ENCODE measurements at regions not wholly inside any gene's neighbourhood (a gene's known extent, or its start where the extent isn't known, plus 50 kb on each side); places are given as distances from the start of the nearest gene placed in this dataset.

DNA sequence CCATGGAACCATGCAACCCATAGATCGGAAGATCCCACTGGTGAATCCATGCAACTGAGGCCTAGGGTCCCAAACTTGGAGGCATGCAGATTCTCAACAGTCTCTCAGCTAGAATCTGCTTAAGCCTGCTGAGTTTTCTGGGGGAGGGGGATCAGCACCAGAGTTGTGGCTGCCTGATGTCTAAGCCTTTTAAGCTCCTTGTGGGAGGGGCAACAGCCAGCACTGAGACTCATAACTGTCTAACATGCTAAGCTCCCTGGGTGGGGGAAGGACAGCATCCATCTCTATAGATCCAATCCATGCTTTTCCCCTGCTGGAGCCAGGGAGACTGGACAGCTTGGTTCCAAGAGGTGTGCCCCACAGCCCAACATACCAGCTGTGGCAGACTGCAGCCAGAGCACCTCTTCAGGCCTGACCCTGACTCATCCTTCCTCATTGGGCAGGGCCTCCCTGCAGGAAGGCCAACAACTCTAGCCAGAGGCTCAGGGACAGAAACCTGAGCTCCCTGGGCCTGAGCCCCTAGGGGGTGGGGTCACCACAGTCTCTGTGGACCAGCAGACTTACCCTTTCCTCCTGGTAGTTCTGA is 300.1 kb upstream of the SLC7A11 start:
- Histone ChIP-seq H3K79me2 (no peaks in the 10 kb centered on the region), H3K27me3 (ENCODE audit: control insufficient read depth, insufficient read depth, low read length) (no peaks in the 10 kb centered on the region), H3K9me3 (ENCODE audit: control insufficient read depth, low read length) (no peaks in the 10 kb centered on the region), H3K9ac (no peak overlapping the region), H3K4me1 (no peaks in the 10 kb centered on the region), H3K36me3 (ENCODE audit: control insufficient read depth, insufficient read depth, low read length) (no peaks in the 10 kb centered on the region), H3K4me3 (ENCODE audit: low read depth, low read length) (no peak overlapping the region), H2AFZ (no peak overlapping the region), H3K4me2 (ENCODE audit: low read length) (no peak overlapping the region), H3K27ac (no peak overlapping the region)
- TF ChIP-seq, protein P1, sequence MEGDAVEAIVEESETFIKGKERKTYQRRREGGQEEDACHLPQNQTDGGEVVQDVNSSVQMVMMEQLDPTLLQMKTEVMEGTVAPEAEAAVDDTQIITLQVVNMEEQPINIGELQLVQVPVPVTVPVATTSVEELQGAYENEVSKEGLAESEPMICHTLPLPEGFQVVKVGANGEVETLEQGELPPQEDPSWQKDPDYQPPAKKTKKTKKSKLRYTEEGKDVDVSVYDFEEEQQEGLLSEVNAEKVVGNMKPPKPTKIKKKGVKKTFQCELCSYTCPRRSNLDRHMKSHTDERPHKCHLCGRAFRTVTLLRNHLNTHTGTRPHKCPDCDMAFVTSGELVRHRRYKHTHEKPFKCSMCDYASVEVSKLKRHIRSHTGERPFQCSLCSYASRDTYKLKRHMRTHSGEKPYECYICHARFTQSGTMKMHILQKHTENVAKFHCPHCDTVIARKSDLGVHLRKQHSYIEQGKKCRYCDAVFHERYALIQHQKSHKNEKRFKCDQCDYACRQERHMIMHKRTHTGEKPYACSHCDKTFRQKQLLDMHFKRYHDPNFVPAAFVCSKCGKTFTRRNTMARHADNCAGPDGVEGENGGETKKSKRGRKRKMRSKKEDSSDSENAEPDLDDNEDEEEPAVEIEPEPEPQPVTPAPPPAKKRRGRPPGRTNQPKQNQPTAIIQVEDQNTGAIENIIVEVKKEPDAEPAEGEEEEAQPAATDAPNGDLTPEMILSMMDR (IDR thresholded peaks at IDR 0.05) = no peak

DNA sequence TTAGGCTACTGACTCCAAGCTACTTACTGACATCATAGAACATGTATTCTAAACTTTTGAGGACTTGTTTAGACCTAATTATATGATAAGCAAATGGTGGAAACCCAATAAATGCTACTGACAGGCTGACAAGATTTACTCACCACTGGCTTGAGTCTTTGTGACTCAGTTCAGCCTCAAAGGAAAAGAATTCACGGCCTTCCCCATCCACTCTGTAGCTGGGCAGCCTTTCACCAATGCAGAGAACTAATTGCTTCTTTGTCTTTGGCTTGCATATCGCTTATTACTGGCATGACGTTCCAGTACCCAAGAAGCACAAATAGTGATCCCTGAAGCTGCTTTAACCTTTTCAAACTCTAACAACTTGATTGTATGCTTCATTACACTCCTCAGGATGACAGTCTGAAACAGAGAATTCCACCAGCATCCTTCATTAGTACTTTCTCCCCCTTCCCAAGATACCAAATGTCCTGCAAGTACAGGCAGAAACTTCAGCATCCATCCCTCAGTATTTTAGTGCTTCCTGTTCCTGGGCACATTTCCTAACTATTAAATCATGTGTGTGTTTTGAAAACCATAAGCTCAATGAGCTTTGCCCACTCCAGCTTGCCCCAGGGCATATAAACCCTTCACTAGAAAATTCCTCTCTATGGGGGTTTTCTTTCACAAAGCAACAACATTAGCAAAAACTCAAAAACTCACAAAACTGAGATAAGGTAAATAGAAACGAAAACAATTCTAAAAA is 298.1 kb upstream of the SLC7A11 start:
- Histone ChIP-seq H3K27ac (no peak overlapping the region), H2AFZ (no peak overlapping the region), H3K4me3 (ENCODE audit: low read depth, low read length) (no peak overlapping the region), H3K36me3 (ENCODE audit: control insufficient read depth, insufficient read depth, low read length) (no peaks in the 10 kb centered on the region), H3K9me3 (ENCODE audit: control insufficient read depth, low read length) (no peaks in the 10 kb centered on the region), H3K79me2 (no peaks in the 10 kb centered on the region), H3K4me2 (ENCODE audit: low read length) (no peak overlapping the region), H3K9ac (no peak overlapping the region), H3K27me3 (ENCODE audit: control insufficient read depth, insufficient read depth, low read length) (no peaks in the 10 kb centered on the region), H3K4me1 (no peaks in the 10 kb centered on the region)
- TF ChIP-seq, protein P1 (IDR thresholded peaks at IDR 0.05) = no peak

DNA sequence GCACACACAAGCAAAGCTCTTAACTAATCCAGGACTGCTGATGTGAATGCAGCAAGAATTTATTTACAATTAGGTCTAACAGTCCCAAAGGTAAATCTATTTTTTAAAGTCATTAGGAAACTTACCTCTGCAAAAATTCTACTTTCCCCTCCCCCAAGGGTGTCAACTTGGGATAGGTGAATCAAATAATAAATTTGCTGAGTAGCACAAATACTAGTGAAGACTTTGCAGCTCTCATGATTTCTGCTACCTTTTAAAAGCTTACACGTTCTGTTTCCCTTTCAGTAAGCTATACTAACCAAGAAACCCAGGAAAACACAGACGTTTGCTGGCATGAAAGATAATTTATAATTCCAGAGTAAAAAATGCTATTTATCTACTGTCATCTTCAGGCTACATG is 296.6 kb upstream of the SLC7A11 start:
- no peaks in the 10 kb centered on the region for H3K27me3 ChIP-seq (ENCODE audit: control insufficient read depth, insufficient read depth, low read length)
- H3K27ac ChIP-seq = no peak overlapping the region
- no peak overlapping the region for H3K4me2 ChIP-seq (ENCODE audit: low read length)
- H3K4me1 ChIP-seq = no peaks in the 10 kb centered on the region
- H3K4me3 ChIP-seq (ENCODE audit: low read depth, low read length) = no peak overlapping the region
- no peaks in the 10 kb centered on the region for H3K9me3 ChIP-seq (ENCODE audit: control insufficient read depth, low read length)
- no peak overlapping the region for H2AFZ ChIP-seq
- no peaks in the 10 kb centered on the region for H3K79me2 ChIP-seq
- H3K9ac ChIP-seq = no peak overlapping the region
- TF ChIP-seq, protein P1 (IDR thresholded peaks at IDR 0.05) = no peak
- no peaks in the 10 kb centered on the region for H3K36me3 ChIP-seq (ENCODE audit: control insufficient read depth, insufficient read depth, low read length)

DNA sequence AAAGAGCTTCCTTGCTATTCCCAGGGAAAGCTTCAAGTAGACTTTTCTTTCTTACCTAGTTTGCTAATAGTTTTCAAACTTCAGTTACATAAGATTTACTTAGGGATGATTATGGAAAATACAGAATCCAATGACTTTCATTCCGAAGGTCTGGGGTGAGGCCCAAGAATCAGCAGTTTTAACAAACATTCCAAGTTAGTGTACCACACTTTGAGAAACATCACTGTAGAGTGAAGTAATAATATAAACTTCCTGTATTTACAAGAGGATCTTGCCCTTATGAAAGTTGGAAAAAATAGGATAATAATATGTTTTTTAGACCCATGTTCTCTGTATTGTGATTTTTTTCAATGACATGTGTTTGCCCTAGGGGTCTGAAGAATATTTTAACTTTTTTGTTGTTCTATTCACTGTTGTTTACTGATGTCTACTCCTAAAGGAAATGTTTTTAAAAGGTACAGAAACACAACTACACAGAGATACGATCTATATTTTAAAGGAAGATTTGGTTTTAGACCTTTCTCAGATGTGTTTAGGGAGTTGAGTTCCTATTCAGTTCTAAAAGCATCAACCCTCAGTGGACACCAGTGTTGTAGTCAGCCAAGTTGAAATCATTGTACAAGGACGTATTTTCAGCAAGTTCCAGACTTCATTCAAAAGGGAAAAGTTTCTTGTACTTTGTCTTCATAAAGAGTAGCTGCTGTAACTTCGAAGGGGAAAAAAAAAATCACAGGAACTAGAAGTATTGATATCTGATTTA is 295.8 kb upstream of the SLC7A11 start:
- TF ChIP-seq, protein P1 (IDR thresholded peaks at IDR 0.05) = no peak
- Histone ChIP-seq H3K9me3 (ENCODE audit: control insufficient read depth, low read length) (no peaks in the 10 kb centered on the region), H3K4me1 (no peaks in the 10 kb centered on the region), H3K27ac (no peak overlapping the region), H3K4me2 (ENCODE audit: low read length) (no peak overlapping the region), H3K79me2 (no peaks in the 10 kb centered on the region), H3K9ac (no peak overlapping the region), H2AFZ (no peak overlapping the region), H3K27me3 (ENCODE audit: control insufficient read depth, insufficient read depth, low read length) (no peaks in the 10 kb centered on the region), H3K36me3 (ENCODE audit: control insufficient read depth, insufficient read depth, low read length) (no peaks in the 10 kb centered on the region), H3K4me3 (ENCODE audit: low read depth, low read length) (no peak overlapping the region)

All from parathyroid adenoma (tissue), 2 donors.